ENCODE measurements at regions not wholly inside any gene's neighbourhood (a gene's known extent, or its start where the extent isn't known, plus 50 kb on each side); places are given as distances from the start of the nearest gene placed in this dataset.

DNA sequence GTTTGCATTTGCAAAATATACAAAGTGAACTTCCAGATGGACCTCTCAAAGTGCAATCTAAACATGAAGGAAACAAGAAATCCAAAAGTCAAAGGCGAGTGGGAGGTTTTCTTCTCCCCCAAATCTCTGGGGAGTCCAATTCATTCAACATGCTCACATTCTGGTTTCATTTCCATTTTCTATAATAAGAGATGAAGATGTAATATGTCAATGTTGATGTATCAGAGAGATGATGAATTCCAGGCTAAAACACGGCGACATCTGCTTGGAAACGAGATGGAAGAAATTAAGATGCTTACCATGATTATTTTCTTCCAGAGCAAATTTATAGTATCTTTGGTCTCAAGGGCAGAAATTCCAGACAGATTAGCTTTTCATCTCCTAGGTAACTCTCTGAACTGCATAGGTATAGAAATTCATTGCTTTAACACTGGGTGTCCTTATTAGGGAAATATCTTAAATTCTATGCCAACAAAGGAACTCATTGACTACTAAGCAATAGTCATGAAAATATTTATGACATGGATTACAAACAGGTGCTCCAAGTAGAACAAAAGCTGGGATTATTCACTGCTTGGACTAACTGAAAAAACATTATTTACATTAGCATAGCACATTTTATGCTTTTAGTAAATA is 287.9 kb downstream of the SEC61B start:
- TF ChIP-seq, protein P1, sequence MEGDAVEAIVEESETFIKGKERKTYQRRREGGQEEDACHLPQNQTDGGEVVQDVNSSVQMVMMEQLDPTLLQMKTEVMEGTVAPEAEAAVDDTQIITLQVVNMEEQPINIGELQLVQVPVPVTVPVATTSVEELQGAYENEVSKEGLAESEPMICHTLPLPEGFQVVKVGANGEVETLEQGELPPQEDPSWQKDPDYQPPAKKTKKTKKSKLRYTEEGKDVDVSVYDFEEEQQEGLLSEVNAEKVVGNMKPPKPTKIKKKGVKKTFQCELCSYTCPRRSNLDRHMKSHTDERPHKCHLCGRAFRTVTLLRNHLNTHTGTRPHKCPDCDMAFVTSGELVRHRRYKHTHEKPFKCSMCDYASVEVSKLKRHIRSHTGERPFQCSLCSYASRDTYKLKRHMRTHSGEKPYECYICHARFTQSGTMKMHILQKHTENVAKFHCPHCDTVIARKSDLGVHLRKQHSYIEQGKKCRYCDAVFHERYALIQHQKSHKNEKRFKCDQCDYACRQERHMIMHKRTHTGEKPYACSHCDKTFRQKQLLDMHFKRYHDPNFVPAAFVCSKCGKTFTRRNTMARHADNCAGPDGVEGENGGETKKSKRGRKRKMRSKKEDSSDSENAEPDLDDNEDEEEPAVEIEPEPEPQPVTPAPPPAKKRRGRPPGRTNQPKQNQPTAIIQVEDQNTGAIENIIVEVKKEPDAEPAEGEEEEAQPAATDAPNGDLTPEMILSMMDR (IDR thresholded peaks at IDR 0.05) = no peak
- TF ChIP-seq POLR2A (IDR thresholded peaks at IDR 0.05) (no peak), EP300 (IDR thresholded peaks at IDR 0.05) (no peak)
